Stomach (tissue), 4 donors: ENCODE measurements at regions not wholly inside any gene's neighbourhood (a gene's known extent, or its start where the extent isn't known, plus 50 kb on each side); places are given as distances from the start of the nearest gene placed in this dataset.
"Not testable (repeated sequence)": the region's sequence is repeated elsewhere in the genome, so short reads cannot be mapped to it uniquely, and the experiment has no call there.

Source experiments
- CTCF ChIP-seq, 7 experiments: fragments of 450-650 bp in 4 of 7; fragments of 200-600 bp in 3 of 7; sonication (generic) in 3 of 7; IDR thresholded peaks; one replicate each; pipeline ENCODE4 v1.5.1; 2016 to 2019; ENCODE audit warnings: antibody characterized with exemption in 7 of 7, control low read depth in 2 of 7, mild to moderate bottlenecking in 1 of 7
- EP300 ChIP-seq: sonication (generic); formaldehyde crosslinking; IDR thresholded peaks from one replicate; pipeline ENCODE4 v1.6.1; 2017; ENCODE audit warnings: antibody characterized with exemption
- POLR2A ChIP-seq, 4 donors: fragments of 450-650 bp; IDR thresholded peaks; one replicate each; pipeline ENCODE4 v1.6.1; 2016; ENCODE audit warnings: antibody characterized with exemption in 4 of 4, control low read depth in 2 of 4, mild to moderate bottlenecking in 1 of 4, moderate library complexity in 1 of 4

- TF ChIP-seq CTCF (IDR thresholded peaks at IDR 0.05); POLR2A (IDR thresholded peaks at IDR 0.05); EP300: not testable (repeated sequence)
Measured at GRCh38 chr2:34677119-34677531, 1078.0 kb upstream of the FAM98A start.
